ENCODE measurements at regions not wholly inside any gene's neighbourhood (a gene's known extent, or its start where the extent isn't known, plus 50 kb on each side); places are given as distances from the start of the nearest gene placed in this dataset.

DNA sequence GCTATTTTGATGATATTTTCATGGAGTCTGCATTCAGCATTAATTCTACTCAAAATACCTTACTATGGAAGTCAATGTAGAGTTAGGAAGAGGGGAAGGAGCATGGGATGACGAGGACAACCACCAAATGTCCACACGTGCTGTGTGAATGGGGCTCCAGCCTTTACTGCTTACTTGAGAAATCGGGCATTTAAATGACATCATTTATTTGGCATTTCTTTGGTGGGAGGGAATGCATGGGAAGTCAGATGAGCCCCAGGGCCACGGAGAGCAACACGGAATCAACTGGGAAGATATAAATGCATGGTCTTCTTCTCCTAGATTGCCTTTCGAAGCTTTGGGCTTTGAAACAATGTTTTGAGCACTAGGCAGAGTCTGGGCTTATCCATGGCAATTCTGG, 458.5 kb upstream of the KLF4 start:
- H3K4me2 ChIP-seq (ENCODE audit: low read depth, low read length), result no peak overlapping the region
- TF ChIP-seq ATF7 (IDR thresholded peaks at IDR 0.05) (peak; percentile 50; the same call in 1 of the 2 replicates), ATF7 (CRISPR knock-in tag; IDR thresholded peaks at IDR 0.05) (no peak), GATAD1 (CRISPR knock-in tag; IDR thresholded peaks at IDR 0.05) (no peak)
- H3K79me2 ChIP-seq (ENCODE audit: insufficient read depth, low read length), result no peaks in the 10 kb centered on the region
- CTCF ChIA-PET (ENCODE audit: low intra/inter-chr PET ratio, low total read pairs), result no interaction called here
- peaks cover 5% of the 10 kb centered on the region; the same call in 1 of the 2 replicates for H3K9me3 ChIP-seq (ENCODE audit: low read length)
- in situ Hi-C loops (cut with HindIII; ENCODE audit: extremely low pct_ligation_motif_present, low pct_unique_long_range_greater_than_20kb), result no loop called here
- H3K27me3 ChIP-seq (ENCODE audit: control insufficient read depth in 1 of 2, insufficient read depth in 2 of 2, low read length in 2 of 2), result no peaks in the 10 kb centered on the region
- intact Hi-C loops (cut with micrococcal nuclease; ENCODE audit: unreplicated experiment), result no loop called here
- H3K4me3 ChIP-seq (replicated peaks in 1 of 3; ENCODE audit: insufficient read depth in 1 of 3, low read depth in 2 of 3, low read length in 3 of 3), result no peak overlapping the region
- H3K9ac ChIP-seq (ENCODE audit: insufficient read depth, low read depth, low read length), result no peak overlapping the region
- POLR2A ChIA-PET, result no interaction called here
- DNase-seq (ENCODE audit: low spot score) (no peak), ATAC-seq (no peak), FAIRE-seq (no peak)
- H2AFZ ChIP-seq (ENCODE audit: low read length), result no peak overlapping the region
- 0 out of 2 replicates have a peak, but pooled peaks cover under 1% of the 10 kb centered on the region for H3K4me1 ChIP-seq (ENCODE audit: insufficient read depth, low read length)
- H3K27ac ChIP-seq (ENCODE audit: extremely low read length, insufficient read depth, low read length), result no peak overlapping the region
- H4K20me1 ChIP-seq (ENCODE audit: insufficient read depth, low read length), result no peaks in the 10 kb centered on the region
- no TSS peak for BruUV-seq (replicated peaks)
- 16% methylated on average over 6 of the region's 6 CpGs for WGBS (ENCODE audit: low lambda C conversion rate)
- no peaks in the 10 kb centered on the region for H3K36me3 ChIP-seq (replicated peaks in 1 of 2; ENCODE audit: control insufficient read depth in 1 of 2, insufficient read depth in 2 of 2, low read length in 2 of 2)

- FAIRE-seq (no peak), ATAC-seq (no peak), DNase-seq (ENCODE audit: low spot score) (no peak)
- WGBS (ENCODE audit: low lambda C conversion rate), result 32% methylated on average over 5 of the region's 5 CpGs
- POLR2A ChIA-PET, result no interaction called here
- no peak overlapping the region for H2AFZ ChIP-seq (ENCODE audit: low read length)
- H3K9me3 ChIP-seq (ENCODE audit: low read length), result peaks cover 4% of the 10 kb centered on the region; the same call in 1 of the 2 replicates
- in situ Hi-C loops (cut with HindIII; ENCODE audit: extremely low pct_ligation_motif_present, low pct_unique_long_range_greater_than_20kb) (no loop called here), intact Hi-C loops (cut with micrococcal nuclease; ENCODE audit: unreplicated experiment) (no loop called here)
- TF ChIP-seq IRF2 (CRISPR knock-in tag; IDR thresholded peaks at IDR 0.05), result no peak
- no peak for TF ChIP-seq ESRRA (CRISPR knock-in tag; IDR thresholded peaks at IDR 0.05; ENCODE audit: low read depth)
- no peak for TF ChIP-seq ZNF792 (CRISPR knock-in tag; IDR thresholded peaks at IDR 0.05)
- TF ChIP-seq ZNF430 (CRISPR knock-in tag; IDR thresholded peaks at IDR 0.05), result no peak
- no peak for TF ChIP-seq TFDP1 (CRISPR knock-in tag; IDR thresholded peaks at IDR 0.05; ENCODE audit: borderline replicate concordance)
- TF ChIP-seq MYC (CRISPR knock-in tag; IDR thresholded peaks at IDR 0.05; ENCODE audit: borderline replicate concordance), result no peak
- no peak overlapping the region for H3K27ac ChIP-seq (ENCODE audit: extremely low read length, insufficient read depth, low read length)
- H4K20me1 ChIP-seq (ENCODE audit: insufficient read depth, low read length), result no peaks in the 10 kb centered on the region
- no peaks in the 10 kb centered on the region for H3K79me2 ChIP-seq (ENCODE audit: insufficient read depth, low read length)
- no peaks in the 10 kb centered on the region for H3K27me3 ChIP-seq (ENCODE audit: control insufficient read depth in 1 of 2, insufficient read depth in 2 of 2, low read length in 2 of 2)
- CTCF ChIA-PET (ENCODE audit: low intra/inter-chr PET ratio, low total read pairs), result no interaction called here
- no peak overlapping the region for H3K4me2 ChIP-seq (ENCODE audit: low read depth, low read length)
- no peaks in the 10 kb centered on the region for H3K36me3 ChIP-seq (replicated peaks in 1 of 2; ENCODE audit: control insufficient read depth in 1 of 2, insufficient read depth in 2 of 2, low read length in 2 of 2)
- no TSS peak for BruUV-seq (replicated peaks)
- H3K4me1 ChIP-seq (ENCODE audit: insufficient read depth, low read length), result no peaks in the 10 kb centered on the region
- no peak overlapping the region for H3K4me3 ChIP-seq (replicated peaks in 1 of 3; ENCODE audit: insufficient read depth in 1 of 3, low read depth in 2 of 3, low read length in 3 of 3)
- no peak overlapping the region for H3K9ac ChIP-seq (ENCODE audit: insufficient read depth, low read depth, low read length)
Measured at GRCh38 chr9:107946364-107947141, 457.0 kb upstream of the KLF4 start.

Measured in HepG2 (cell line).